ENCODE measurements at regions not wholly inside any gene's neighbourhood (a gene's known extent, or its start where the extent isn't known, plus 50 kb on each side); places are given as distances from the start of the nearest gene placed in this dataset.

DNA sequence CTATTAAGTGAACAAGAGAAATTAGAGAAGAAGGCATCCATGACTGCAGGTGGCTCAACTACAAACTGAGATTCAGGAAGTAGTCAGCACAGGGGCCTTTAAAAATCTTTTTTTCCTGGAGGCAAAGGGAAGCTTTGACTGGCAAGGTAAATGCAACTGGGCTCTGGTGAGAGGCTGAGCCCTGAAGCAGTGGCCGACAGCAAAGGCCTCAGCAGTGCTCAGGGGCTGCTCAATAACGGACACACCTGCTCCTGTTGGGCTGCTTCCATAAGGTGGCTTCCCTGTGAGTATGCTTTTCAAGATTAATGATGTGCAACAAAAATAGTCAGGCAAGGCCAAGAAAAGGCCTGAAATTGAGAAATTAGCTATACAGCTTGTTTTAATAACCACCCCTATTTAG lies 134.2 kb upstream of the RGMB start:
- BruUV-seq (replicated peaks) = no TSS peak
- H3K27me3 Mint-ChIP-seq (ENCODE audit: unreplicated experiment) = no peaks in the 10 kb centered on the region
- CTCF ChIA-PET = interaction anchor here (1.3 to 1.6 kb wide), 2 partner anchors 16 to 157 kb away, joined by 3 read pairs; no protein-coding TSS in a partner anchor
- H3K4me1 Mint-ChIP-seq (ENCODE audit: low read depth, unreplicated experiment) = no peaks in the 10 kb centered on the region
- no peak for DNase-seq
- intact Hi-C loops (cut with micrococcal nuclease; ENCODE audit: unreplicated experiment) = no loop called here
- H3K9me3 Mint-ChIP-seq (ENCODE audit: low read depth, unreplicated experiment) = no peaks in the 10 kb centered on the region
- H3K27ac Mint-ChIP-seq (ENCODE audit: unreplicated experiment) = no peak overlapping the region
- H3K36me3 Mint-ChIP-seq (ENCODE audit: insufficient read depth, unreplicated experiment) = no peaks in the 10 kb centered on the region
- no peak overlapping the region for H3K4me3 Mint-ChIP-seq (ENCODE audit: low read depth, unreplicated experiment)
- TF ChIP-seq CTCF (IDR thresholded peaks at IDR 0.05; ENCODE audit: unreplicated experiment) = no peak

DNA sequence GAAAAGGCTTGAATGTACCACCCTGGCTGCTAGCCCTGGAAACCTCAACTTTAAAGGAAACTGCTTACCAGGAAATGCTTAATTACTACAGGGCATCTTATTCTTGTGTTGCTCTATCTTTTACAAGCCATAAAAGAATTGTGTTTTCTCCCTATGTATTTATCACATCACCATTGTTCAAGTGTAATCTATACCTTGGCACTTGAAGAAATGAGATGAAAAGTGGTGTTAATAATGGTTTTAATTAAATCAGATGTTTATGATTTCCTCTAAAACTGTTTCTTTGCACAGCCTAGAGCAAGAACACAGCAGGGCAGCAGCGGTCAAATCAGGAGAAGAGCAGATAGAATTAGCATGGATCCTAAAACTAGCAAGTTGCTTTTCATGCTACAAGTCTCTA lies 131.8 kb upstream of the RGMB start:
- H3K4me3 Mint-ChIP-seq (ENCODE audit: low read depth, unreplicated experiment) = no peak overlapping the region
- intact Hi-C loops (cut with micrococcal nuclease; ENCODE audit: unreplicated experiment) = loop anchor here (10.0 kb wide), 1 partner anchor 173 kb away; no protein-coding TSS in a partner anchor
- CTCF ChIA-PET = no interaction called here
- no peak for DNase-seq
- no peaks in the 10 kb centered on the region for H3K4me1 Mint-ChIP-seq (ENCODE audit: low read depth, unreplicated experiment)
- no peaks in the 10 kb centered on the region for H3K36me3 Mint-ChIP-seq (ENCODE audit: insufficient read depth, unreplicated experiment)
- no peaks in the 10 kb centered on the region for H3K9me3 Mint-ChIP-seq (ENCODE audit: low read depth, unreplicated experiment)
- H3K27ac Mint-ChIP-seq (ENCODE audit: unreplicated experiment) = no peak overlapping the region
- no TSS peak for BruUV-seq (replicated peaks)
- TF ChIP-seq CTCF (IDR thresholded peaks at IDR 0.05; ENCODE audit: unreplicated experiment) = no peak
- H3K27me3 Mint-ChIP-seq (ENCODE audit: unreplicated experiment) = no peaks in the 10 kb centered on the region

GRCh38 chr5:98643569-98643968 lies 129.9 kb upstream of the RGMB start:
- Mint-ChIP-seq H3K4me3 (ENCODE audit: low read depth, unreplicated experiment) (no peak overlapping the region), H3K9me3 (ENCODE audit: low read depth, unreplicated experiment) (no peaks in the 10 kb centered on the region), H3K27me3 (ENCODE audit: unreplicated experiment) (no peaks in the 10 kb centered on the region), H3K36me3 (ENCODE audit: insufficient read depth, unreplicated experiment) (no peaks in the 10 kb centered on the region), H3K27ac (ENCODE audit: unreplicated experiment) (no peak overlapping the region), H3K4me1 (ENCODE audit: low read depth, unreplicated experiment) (no peaks in the 10 kb centered on the region)
- intact Hi-C loops (cut with micrococcal nuclease; ENCODE audit: unreplicated experiment) = loop anchor here (10.0 kb wide), 1 partner anchor 171 kb away; no protein-coding TSS in a partner anchor
- CTCF ChIA-PET = no interaction called here
- DNase-seq = no peak
- TF ChIP-seq CTCF (IDR thresholded peaks at IDR 0.05; ENCODE audit: unreplicated experiment) = no peak
- no TSS peak for BruUV-seq (replicated peaks)

DNA sequence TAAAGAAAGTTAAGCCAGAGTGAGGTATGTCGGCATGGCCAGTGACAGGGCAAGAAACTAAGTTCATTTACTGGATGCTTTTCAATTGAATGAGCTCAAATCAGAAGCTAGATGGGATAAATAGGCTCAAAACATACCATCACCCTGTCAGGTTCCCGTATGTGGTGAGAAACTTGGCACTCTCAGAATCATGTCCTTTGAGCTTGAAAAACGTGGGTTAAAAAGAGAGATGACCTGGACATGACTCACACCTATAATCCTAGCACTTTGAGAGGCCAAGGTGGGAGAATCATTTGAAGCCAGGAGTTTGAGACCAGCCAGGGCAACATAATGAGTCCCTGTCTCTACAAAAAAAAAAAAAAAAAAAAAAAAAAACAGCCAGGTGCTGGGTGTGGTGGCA lies 121.7 kb upstream of the RGMB start:
- Mint-ChIP-seq H3K36me3 (ENCODE audit: insufficient read depth, unreplicated experiment) (no peaks in the 10 kb centered on the region), H3K27me3 (ENCODE audit: unreplicated experiment) (peaks cover 35% of the 10 kb centered on the region), H3K9me3 (ENCODE audit: low read depth, unreplicated experiment) (no peaks in the 10 kb centered on the region), H3K27ac (ENCODE audit: unreplicated experiment) (no peak overlapping the region), H3K4me3 (ENCODE audit: low read depth, unreplicated experiment) (no peak overlapping the region), H3K4me1 (ENCODE audit: low read depth, unreplicated experiment) (no peaks in the 10 kb centered on the region)
- no peak for TF ChIP-seq CTCF (IDR thresholded peaks at IDR 0.05; ENCODE audit: unreplicated experiment)
- no peak for DNase-seq
- intact Hi-C loops (cut with micrococcal nuclease; ENCODE audit: unreplicated experiment) = no loop called here
- CTCF ChIA-PET = interaction anchor here (0.7 kb wide), 1 partner anchor 385 kb away, joined by 5 read pairs; no protein-coding TSS in a partner anchor
- no TSS peak for BruUV-seq (replicated peaks)
